ENCODE measurements at regions not wholly inside any gene's neighbourhood (a gene's known extent, or its start where the extent isn't known, plus 50 kb on each side); places are given as distances from the start of the nearest gene placed in this dataset.
"Not testable (repeated sequence)": the region's sequence is repeated elsewhere in the genome, so short reads cannot be mapped to it uniquely, and the experiment has no call there.

GRCh38 chr13:61880578-61881283 lies 465.1 kb upstream of the PCDH20 start:
- H3K4me2 ChIP-seq (ENCODE audit: low read length) = no peak overlapping the region
- H3K4me3 ChIP-seq (ENCODE audit: insufficient read depth, low read depth, low read length) = no peak overlapping the region
- no peaks in the 10 kb centered on the region for H3K79me2 ChIP-seq (ENCODE audit: insufficient read depth, low read length)
- Mint-ChIP-seq H3K4me1 (ENCODE audit: low read depth, unreplicated experiment) (no peaks in the 10 kb centered on the region), H3K27ac (ENCODE audit: unreplicated experiment) (no peak overlapping the region), H3K4me3 (ENCODE audit: unreplicated experiment) (no peak overlapping the region), H3K36me3 (ENCODE audit: low read depth, unreplicated experiment) (no peaks in the 10 kb centered on the region), H3K27me3 (ENCODE audit: low read depth, unreplicated experiment) (no peaks in the 10 kb centered on the region), H3K9me3 (ENCODE audit: unreplicated experiment) (peaks cover 3% of the 10 kb centered on the region)
- TF ChIP-seq EZH2 (IDR thresholded peaks at IDR 0.05; ENCODE audit: insufficient read depth, low read length) (no peak), CTCF (IDR thresholded peaks at IDR 0.05; ENCODE audit: insufficient read depth, low read depth, low read length) (peak; percentile 40)
- H2AFZ ChIP-seq (ENCODE audit: low read depth, low read length) = no peak overlapping the region
- H3K27ac ChIP-seq (ENCODE audit: low read depth, low read length) = no peak overlapping the region
- no peaks in the 10 kb centered on the region for H3K36me3 ChIP-seq (ENCODE audit: insufficient read depth, low read length)
- H3K27me3 ChIP-seq (ENCODE audit: insufficient read depth, low read length) = no peaks in the 10 kb centered on the region
- H3K9ac ChIP-seq (ENCODE audit: low read length) = no peak overlapping the region
- DNase-seq (ENCODE audit: low read depth) = no peak
- H3K9me3 ChIP-seq (ENCODE audit: insufficient read depth, low read depth, low read length) = no peaks in the 10 kb centered on the region
- H4K20me1 ChIP-seq (ENCODE audit: insufficient read depth, low read length) = no peaks in the 10 kb centered on the region
- FAIRE-seq = no peak
- no peaks in the 10 kb centered on the region for H3K4me1 ChIP-seq (ENCODE audit: insufficient read depth, low read length)

GRCh38 chr13:61878565-61878964 lies 462.9 kb upstream of the PCDH20 start:
- H3K9me3 Mint-ChIP-seq (ENCODE audit: unreplicated experiment); H3K27ac Mint-ChIP-seq (ENCODE audit: unreplicated experiment); H3K4me1 ChIP-seq (ENCODE audit: insufficient read depth, low read length); H3K36me3 ChIP-seq (ENCODE audit: insufficient read depth, low read length); H3K27me3 Mint-ChIP-seq (ENCODE audit: low read depth, unreplicated experiment); H4K20me1 ChIP-seq (ENCODE audit: insufficient read depth, low read length); H3K27ac ChIP-seq (ENCODE audit: low read depth, low read length); H3K4me3 ChIP-seq (ENCODE audit: insufficient read depth, low read depth, low read length); FAIRE-seq; H3K4me3 Mint-ChIP-seq (ENCODE audit: unreplicated experiment); H3K4me2 ChIP-seq (ENCODE audit: low read length); H3K9me3 ChIP-seq (ENCODE audit: insufficient read depth, low read depth, low read length); DNase-seq (ENCODE audit: low read depth); H3K9ac ChIP-seq (ENCODE audit: low read length); H3K27me3 ChIP-seq (ENCODE audit: insufficient read depth, low read length); H3K79me2 ChIP-seq (ENCODE audit: insufficient read depth, low read length); H2AFZ ChIP-seq (ENCODE audit: low read depth, low read length); H3K4me1 Mint-ChIP-seq (ENCODE audit: low read depth, unreplicated experiment); H3K36me3 Mint-ChIP-seq (ENCODE audit: low read depth, unreplicated experiment): not testable (repeated sequence)

GRCh38 chr13:61874970-61875579 lies 459.4 kb upstream of the PCDH20 start:
- Histone ChIP-seq H3K27ac (ENCODE audit: low read depth, low read length) (no peak overlapping the region), H3K27me3 (ENCODE audit: insufficient read depth, low read length) (no peaks in the 10 kb centered on the region), H3K4me1 (ENCODE audit: insufficient read depth, low read length) (no peaks in the 10 kb centered on the region), H4K20me1 (ENCODE audit: insufficient read depth, low read length) (no peaks in the 10 kb centered on the region), H3K36me3 (ENCODE audit: insufficient read depth, low read length) (no peaks in the 10 kb centered on the region), H2AFZ (ENCODE audit: low read depth, low read length) (no peak overlapping the region), H3K4me3 (ENCODE audit: insufficient read depth, low read depth, low read length) (no peak overlapping the region), H3K4me2 (ENCODE audit: low read length) (no peak overlapping the region), H3K79me2 (ENCODE audit: insufficient read depth, low read length) (no peaks in the 10 kb centered on the region), H3K9me3 (ENCODE audit: insufficient read depth, low read depth, low read length) (no peaks in the 10 kb centered on the region), H3K9ac (ENCODE audit: low read length) (no peak overlapping the region)
- no peak for FAIRE-seq
- Mint-ChIP-seq H3K9me3 (ENCODE audit: unreplicated experiment) (peaks cover 10% of the 10 kb centered on the region), H3K36me3 (ENCODE audit: low read depth, unreplicated experiment) (no peaks in the 10 kb centered on the region), H3K4me1 (ENCODE audit: low read depth, unreplicated experiment) (no peaks in the 10 kb centered on the region), H3K27ac (ENCODE audit: unreplicated experiment) (no peak overlapping the region), H3K27me3 (ENCODE audit: low read depth, unreplicated experiment) (no peaks in the 10 kb centered on the region), H3K4me3 (ENCODE audit: unreplicated experiment) (no peak overlapping the region)
- DNase-seq (ENCODE audit: low read depth) = no peak
- TF ChIP-seq CTCF (IDR thresholded peaks at IDR 0.05; ENCODE audit: insufficient read depth, low read depth, low read length) (no peak), EZH2 (IDR thresholded peaks at IDR 0.05; ENCODE audit: insufficient read depth, low read length) (no peak)

Data from astrocyte (in vitro differentiated cells and primary cell).